Naive thymus-derived CD4-positive, alpha-beta T cell (primary cell): ENCODE measurements at regions not wholly inside any gene's neighbourhood (a gene's known extent, or its start where the extent isn't known, plus 50 kb on each side); places are given as distances from the start of the nearest gene placed in this dataset.

Experiments
- ATAC-seq: fragments of 150-1000 bp; cut with Tn5 transposase; 2 replicates; pipeline ENCODE4 v1.10.0; 2021; ENCODE audit warnings: mild to moderate bottlenecking, moderate library complexity
- CTCF ChIA-PET: fragments of 350-600 bp; sonication (Branson Sonifier 250); formaldehyde crosslinking; loops from one replicate; lab custom pipeline; 2021; ENCODE audit warnings: antibody characterized with exemption; lab: Charles Lee
- POLR2A ChIA-PET: fragments of 350-600 bp; sonication (Branson Sonifier 250); formaldehyde crosslinking; loops from one replicate; lab custom pipeline; 2021; ENCODE audit warnings: antibody characterized with exemption, inconsistent platforms; lab: Charles Lee
- DNase-seq, 9 donors: peaks; one replicate each; pipeline versions ENCODE4 v3.0.0 to v3.0.0-alpha.2; 2020 to 2022; ENCODE audit warnings: mixed read lengths in 1 of 9
- H3K27ac ChIP-seq: one replicate; pipeline ENCODE4 v1.7.0; 2013; ENCODE audit warnings: mild to moderate bottlenecking, low read depth, low read length, moderate library complexity
- H3K27me3 ChIP-seq, 2 donors: one replicate each; pipeline ENCODE4 v1.7.0; 2013; ENCODE audit warnings: low read length in 2 of 2, mild to moderate bottlenecking in 2 of 2, moderate library complexity in 2 of 2; ENCODE audit not compliant: control insufficient read depth in 2 of 2, insufficient read depth in 2 of 2
- H3K36me3 ChIP-seq, 3 experiments: 1 replicate in 2 of 3; 2 replicates in 1 of 3; pipeline ENCODE4 v1.7.0; 2013; ENCODE audit warnings: low read length in 3 of 3, mild to moderate bottlenecking in 3 of 3, moderate library complexity in 1 of 3; ENCODE audit not compliant: insufficient read depth in 3 of 3, control insufficient read depth in 2 of 3
- H3K4me1 ChIP-seq, 2 donors: one replicate each; pipeline ENCODE4 v1.7.0; 2013; ENCODE audit warnings: low read length in 2 of 2, mild to moderate bottlenecking in 2 of 2, moderate library complexity in 1 of 2; ENCODE audit not compliant: control insufficient read depth in 2 of 2, insufficient read depth in 2 of 2
- H3K4me3 ChIP-seq: 2 replicates; pipeline ENCODE4 v1.7.0; 2013; ENCODE audit warnings: mild to moderate bottlenecking, low read length
- H3K9me3 ChIP-seq, 3 experiments: 1 replicate in 2 of 3; 2 replicates in 1 of 3; pipeline ENCODE4 v1.7.0; 2013; ENCODE audit warnings: low read length in 3 of 3; ENCODE audit not compliant: control insufficient read depth in 2 of 3
- H3K27ac Mint-ChIP-seq, 9 donors: one replicate each; pipeline ENCODE4 v1.8.0; 2020 to 2022; ENCODE audit warnings: mixed read lengths in 9 of 9, mild to moderate bottlenecking in 8 of 9, moderate library complexity in 5 of 9, inconsistent platforms in 2 of 9
- H3K27me3 Mint-ChIP-seq, 5 donors: one replicate each; pipeline ENCODE4 v1.8.0; 2021 to 2022; ENCODE audit warnings: mixed read lengths in 5 of 5, mild to moderate bottlenecking in 1 of 5
- H3K36me3 Mint-ChIP-seq, 5 donors: one replicate each; pipeline ENCODE4 v1.8.0; 2020 to 2022; ENCODE audit warnings: mixed read lengths in 5 of 5, mild to moderate bottlenecking in 3 of 5, inconsistent platforms in 1 of 5
- H3K4me1 Mint-ChIP-seq, 7 donors: one replicate each; pipeline ENCODE4 v1.8.0; 2020 to 2022; ENCODE audit warnings: mixed read lengths in 7 of 7, mild to moderate bottlenecking in 3 of 7, inconsistent platforms in 1 of 7
- H3K4me3 Mint-ChIP-seq, 10 donors: one replicate each; pipeline ENCODE4 v1.8.0; 2020 to 2022; ENCODE audit warnings: mild to moderate bottlenecking in 10 of 10, mixed read lengths in 10 of 10, moderate library complexity in 6 of 10, inconsistent platforms in 2 of 10
- H3K9me3 Mint-ChIP-seq, 11 donors: one replicate each; pipeline ENCODE4 v1.8.0; 2020 to 2022; ENCODE audit warnings: mixed read lengths in 11 of 11, mild to moderate bottlenecking in 4 of 11, inconsistent platforms in 1 of 11, moderate library complexity in 1 of 11
- intact Hi-C, 2 donors: fragments of 100-400 bp; cut with micrococcal nuclease; formaldehyde crosslinking; loops; one replicate each; pipeline ENCODE4 v1.15.1; 2023

DNA sequence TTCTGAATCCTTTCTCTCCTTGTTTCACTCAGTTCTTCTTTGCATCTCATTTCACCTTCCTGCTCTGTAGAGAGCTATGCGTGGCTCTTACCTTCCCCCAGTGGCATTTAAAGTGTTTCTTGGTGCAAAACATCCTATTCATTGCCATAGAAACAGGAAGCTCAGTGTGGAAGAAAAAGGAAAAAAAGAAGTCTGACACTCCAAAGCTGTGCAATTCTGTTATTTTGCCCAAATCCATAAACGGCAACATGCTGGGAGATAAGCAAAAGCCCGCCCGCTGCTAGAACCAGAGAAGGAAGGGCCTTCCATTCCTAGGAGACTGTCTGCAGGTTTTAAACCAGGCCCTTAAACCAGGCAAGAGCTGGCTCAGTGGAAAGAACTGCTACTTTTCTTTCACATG lies 247.1 kb downstream of the HIVEP2 start:
- Histone ChIP-seq H3K4me3 (no peak overlapping the region), H3K36me3 (no peaks in the 10 kb centered on the region), H3K27ac (no peak overlapping the region), H3K4me1 (peaks cover 0 to 4% of the 10 kb centered on the region in 2 donors), H3K27me3 (no peaks in the 10 kb centered on the region), H3K9me3 (no peaks in the 10 kb centered on the region)
- H3K4me1 Mint-ChIP-seq: peaks cover 10 to 34% (median 19%) of the 10 kb centered on the region in 7 donors
- ChIA-PET POLR2A (interaction anchor here (1.2 kb wide), 1 partner anchor 185 kb away, joined by 3 read pairs; no protein-coding TSS in a partner anchor), CTCF (interaction anchor here (1.0 kb wide), 1 partner anchor 49 kb away, joined by 3 read pairs; no protein-coding TSS in a partner anchor)
- H3K27me3 Mint-ChIP-seq: no peaks in the 10 kb centered on the region
- H3K4me3 Mint-ChIP-seq: no peak overlapping the region
- DNase-seq: no peak
- H3K36me3 Mint-ChIP-seq: no peaks in the 10 kb centered on the region
- intact Hi-C loops: loop anchor here in 1 of 2 donors (10.0 kb wide), 2 partner anchors 553 to 1317 kb away; partner anchors contain the start of genes NMBR and VTA1
- H3K9me3 Mint-ChIP-seq: no peaks in the 10 kb centered on the region
- peak overlapping the region in 2 of 9 donors; percentile 1 to 19 for H3K27ac Mint-ChIP-seq
- no peak for ATAC-seq

DNA sequence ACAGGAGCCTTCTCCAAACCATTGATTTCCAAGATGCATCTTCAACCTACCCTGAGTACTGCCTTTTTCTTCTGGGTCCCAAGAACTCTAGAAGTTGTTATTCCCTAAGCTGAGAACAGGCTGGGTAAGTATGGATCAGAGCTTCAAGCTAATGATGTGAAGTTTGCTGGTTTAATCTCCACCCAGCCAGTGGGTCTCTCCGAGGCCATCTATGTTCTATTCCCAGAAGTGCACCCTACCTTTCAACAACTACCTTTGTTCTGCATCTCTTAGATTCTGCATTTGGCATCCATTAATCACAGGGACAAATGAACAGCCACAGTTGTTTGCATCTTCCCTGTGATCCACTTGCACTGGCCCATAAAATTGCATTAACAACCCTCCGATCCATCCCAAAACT lies 246.2 kb downstream of the HIVEP2 start:
- Histone ChIP-seq H3K4me3 (no peak overlapping the region), H3K36me3 (no peaks in the 10 kb centered on the region), H3K9me3 (no peaks in the 10 kb centered on the region), H3K27me3 (no peaks in the 10 kb centered on the region), H3K4me1 (no peaks in the 10 kb centered on the region), H3K27ac (no peak overlapping the region)
- Mint-ChIP-seq H3K27me3 (no peaks in the 10 kb centered on the region), H3K27ac (no peak overlapping the region), H3K4me3 (no peak overlapping the region), H3K36me3 (no peaks in the 10 kb centered on the region), H3K9me3 (no peaks in the 10 kb centered on the region), H3K4me1 (peaks cover 6 to 31% (median 15%) of the 10 kb centered on the region in 7 donors)
- no peak for ATAC-seq
- ChIA-PET CTCF (interaction anchor here (0.6 to 1.0 kb wide), 4 partner anchors 48 to 1964 kb away, joined by 3 read pairs; no protein-coding TSS in a partner anchor), POLR2A (interaction anchor here (1.2 kb wide), 1 partner anchor 185 kb away, joined by 3 read pairs; no protein-coding TSS in a partner anchor)
- DNase-seq: no peak
- intact Hi-C loops: loop anchor here in 1 of 2 donors (10.0 kb wide), 2 partner anchors 554 to 1316 kb away; partner anchors contain the start of genes NMBR and VTA1

DNA sequence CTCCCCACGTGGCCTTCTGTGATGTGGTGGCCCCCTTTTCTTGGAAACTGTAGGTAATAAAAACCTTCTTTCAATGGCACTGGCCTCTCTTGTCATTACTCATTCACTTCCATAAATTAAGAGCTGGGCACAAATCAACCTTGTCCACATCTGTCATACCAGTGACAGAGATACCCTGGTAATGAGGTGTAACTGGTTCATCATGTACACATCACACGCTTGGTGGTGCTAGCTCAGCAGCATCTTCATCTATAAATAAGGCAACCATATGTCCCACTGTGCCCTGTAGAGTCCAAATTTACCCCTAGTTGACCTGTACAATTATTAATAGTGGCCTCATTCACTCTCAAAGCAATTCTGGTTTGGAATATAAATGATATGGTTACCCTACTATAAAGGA lies 245.6 kb downstream of the HIVEP2 start:
- no peak overlapping the region for H3K4me3 ChIP-seq
- no peaks in the 10 kb centered on the region for H3K36me3 ChIP-seq
- Mint-ChIP-seq H3K27ac (no peak overlapping the region), H3K4me3 (no peak overlapping the region), H3K36me3 (no peaks in the 10 kb centered on the region), H3K27me3 (no peaks in the 10 kb centered on the region), H3K9me3 (no peaks in the 10 kb centered on the region), H3K4me1 (peaks cover 6 to 29% (median 11%) of the 10 kb centered on the region in 7 donors)
- no peaks in the 10 kb centered on the region for H3K4me1 ChIP-seq
- POLR2A ChIA-PET: no interaction called here
- no peak for DNase-seq
- CTCF ChIA-PET: interaction anchor here (0.6 kb wide), 1 partner anchor 48 kb away, joined by 3 read pairs; no protein-coding TSS in a partner anchor
- no peaks in the 10 kb centered on the region for H3K27me3 ChIP-seq
- no peak for ATAC-seq
- H3K27ac ChIP-seq: no peak overlapping the region
- intact Hi-C loops: loop anchor here in 1 of 2 donors (10.0 kb wide), 2 partner anchors 555 to 1315 kb away; partner anchors contain the start of genes NMBR and VTA1
- H3K9me3 ChIP-seq: no peaks in the 10 kb centered on the region

DNA sequence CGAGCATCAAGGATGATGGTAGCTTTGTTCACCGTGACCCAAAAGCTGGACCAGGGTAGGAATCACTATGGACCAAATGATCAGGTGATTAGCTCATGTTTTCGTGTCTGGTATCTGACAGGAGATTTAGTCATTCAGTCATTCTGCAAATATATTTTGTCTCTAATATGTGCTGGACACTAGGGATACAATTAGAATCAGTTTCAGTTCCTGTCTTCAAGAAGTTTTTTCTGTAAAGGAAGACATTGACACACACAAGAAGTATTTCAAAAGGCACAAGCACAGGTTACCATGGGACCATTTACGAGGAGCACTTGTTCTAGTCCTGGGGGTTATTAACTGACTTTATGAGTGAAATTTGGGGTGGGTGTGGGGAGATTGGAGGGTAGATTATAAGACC lies 244.9 kb downstream of the HIVEP2 start:
- intact Hi-C loops: no loop called here

DNA sequence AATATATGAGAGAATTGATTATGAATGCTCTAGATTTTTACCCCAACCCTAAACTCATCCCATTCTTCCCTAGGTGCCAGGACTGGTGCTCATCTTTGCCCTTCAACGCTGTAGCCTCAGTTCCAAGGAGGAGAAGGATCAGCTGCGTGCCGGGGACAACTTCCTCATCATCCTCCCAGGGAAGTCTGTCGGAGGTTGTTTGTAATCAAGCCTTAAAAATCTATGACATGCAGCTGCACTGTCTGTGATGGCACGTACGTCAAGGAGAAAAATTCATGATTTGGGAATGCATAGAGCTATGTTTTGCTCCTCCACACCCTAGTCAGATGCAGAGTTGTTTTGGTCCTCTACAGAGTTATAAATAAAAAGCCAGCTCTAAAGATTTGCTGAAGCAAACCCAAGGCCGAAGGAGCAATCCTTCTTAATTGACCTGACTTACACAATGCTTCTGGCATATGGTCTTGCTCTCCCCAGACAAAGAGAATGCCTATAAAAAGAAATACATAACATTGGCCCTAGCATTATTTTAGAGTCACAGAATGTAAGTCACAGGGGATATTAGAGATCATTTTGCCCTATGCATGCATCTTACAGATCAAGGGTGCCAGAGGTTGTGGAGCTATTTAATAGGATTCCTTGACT lies 244.2 kb downstream of the HIVEP2 start:
- intact Hi-C loops: no loop called here
- Mint-ChIP-seq H3K27me3 (no peaks in the 10 kb centered on the region), H3K4me1 (peaks cover 3 to 23% (median 10%) of the 10 kb centered on the region in 7 donors), H3K27ac (no peak overlapping the region), H3K9me3 (no peaks in the 10 kb centered on the region), H3K36me3 (no peaks in the 10 kb centered on the region), H3K4me3 (no peak overlapping the region)
- Histone ChIP-seq H3K4me1 (no peaks in the 10 kb centered on the region), H3K36me3 (no peaks in the 10 kb centered on the region), H3K9me3 (no peaks in the 10 kb centered on the region), H3K4me3 (no peak overlapping the region), H3K27me3 (no peaks in the 10 kb centered on the region), H3K27ac (no peak overlapping the region)
- no peak for ATAC-seq
- ChIA-PET CTCF (interaction anchor here (0.8 to 1.6 kb wide), 4 partner anchors 8 to 326 kb away, joined by 3 to 4 read pairs (median 3); no protein-coding TSS in a partner anchor), POLR2A (no interaction called here)
- DNase-seq: no peak

More for the DNA sequence above, 244.9 kb downstream of the HIVEP2 start:
- Mint-ChIP-seq H3K9me3 (no peaks in the 10 kb centered on the region), H3K27ac (no peak overlapping the region), H3K36me3 (no peaks in the 10 kb centered on the region), H3K4me1 (peaks cover 3 to 23% (median 8%) of the 10 kb centered on the region in 7 donors), H3K4me3 (no peak overlapping the region), H3K27me3 (no peaks in the 10 kb centered on the region)
- H3K27ac ChIP-seq: no peak overlapping the region
- H3K9me3 ChIP-seq: no peaks in the 10 kb centered on the region
- no peaks in the 10 kb centered on the region for H3K27me3 ChIP-seq
- H3K4me3 ChIP-seq: no peak overlapping the region
- no peak for DNase-seq
- peak; percentile 38 for ATAC-seq
- no peaks in the 10 kb centered on the region for H3K36me3 ChIP-seq
- ChIA-PET POLR2A (no interaction called here), CTCF (interaction anchor here (1.1 kb wide), 1 partner anchor 64 kb away, joined by 3 read pairs; no protein-coding TSS in a partner anchor)
- no peaks in the 10 kb centered on the region for H3K4me1 ChIP-seq
